ENCODE measurements at regions not wholly inside any gene's neighbourhood (a gene's known extent, or its start where the extent isn't known, plus 50 kb on each side); places are given as distances from the start of the nearest gene placed in this dataset.

DNA sequence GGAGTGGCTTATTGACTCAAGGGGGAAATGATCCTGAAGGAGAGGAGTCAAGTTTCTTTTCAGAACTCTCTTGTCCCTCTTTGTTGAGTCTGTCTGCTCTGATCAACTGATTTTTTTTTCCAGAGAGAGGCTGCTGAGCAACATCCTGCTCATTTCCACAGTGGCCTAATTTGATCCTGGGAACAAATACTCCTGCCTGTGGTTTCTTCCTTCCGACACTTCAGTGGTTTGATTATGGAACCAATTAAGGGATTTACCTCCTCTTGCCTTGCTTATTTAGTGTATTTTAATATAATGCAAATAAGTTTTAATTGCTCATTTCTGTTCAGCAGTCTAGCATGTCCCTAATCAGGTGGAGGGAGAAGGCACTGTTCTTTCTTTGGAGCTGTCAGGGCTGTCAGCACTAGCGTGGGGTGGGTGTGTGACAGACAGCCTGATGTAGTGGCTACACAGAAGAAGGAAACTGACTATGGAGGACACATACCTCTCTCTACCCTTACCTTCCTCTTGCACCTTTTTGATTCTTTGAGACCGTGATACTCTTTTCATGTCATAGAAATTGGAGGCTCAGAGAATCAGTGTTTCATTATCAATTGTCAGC lies 344.9 kb upstream of the STXBP6 start:
- TF ChIP-seq, protein P1, sequence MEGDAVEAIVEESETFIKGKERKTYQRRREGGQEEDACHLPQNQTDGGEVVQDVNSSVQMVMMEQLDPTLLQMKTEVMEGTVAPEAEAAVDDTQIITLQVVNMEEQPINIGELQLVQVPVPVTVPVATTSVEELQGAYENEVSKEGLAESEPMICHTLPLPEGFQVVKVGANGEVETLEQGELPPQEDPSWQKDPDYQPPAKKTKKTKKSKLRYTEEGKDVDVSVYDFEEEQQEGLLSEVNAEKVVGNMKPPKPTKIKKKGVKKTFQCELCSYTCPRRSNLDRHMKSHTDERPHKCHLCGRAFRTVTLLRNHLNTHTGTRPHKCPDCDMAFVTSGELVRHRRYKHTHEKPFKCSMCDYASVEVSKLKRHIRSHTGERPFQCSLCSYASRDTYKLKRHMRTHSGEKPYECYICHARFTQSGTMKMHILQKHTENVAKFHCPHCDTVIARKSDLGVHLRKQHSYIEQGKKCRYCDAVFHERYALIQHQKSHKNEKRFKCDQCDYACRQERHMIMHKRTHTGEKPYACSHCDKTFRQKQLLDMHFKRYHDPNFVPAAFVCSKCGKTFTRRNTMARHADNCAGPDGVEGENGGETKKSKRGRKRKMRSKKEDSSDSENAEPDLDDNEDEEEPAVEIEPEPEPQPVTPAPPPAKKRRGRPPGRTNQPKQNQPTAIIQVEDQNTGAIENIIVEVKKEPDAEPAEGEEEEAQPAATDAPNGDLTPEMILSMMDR (IDR thresholded peaks at IDR 0.05; ENCODE audit: borderline replicate concordance, extremely low read depth, insufficient read depth), result no peak
- Histone ChIP-seq H3K36me3 (ENCODE audit: control insufficient read depth in 2 of 3, insufficient read depth in 3 of 3, low read length in 3 of 3) (no peaks in the 10 kb centered on the region), H3K4me1 (ENCODE audit: control insufficient read depth in 2 of 3, insufficient read depth in 2 of 3, low read depth in 1 of 3, low read length in 3 of 3) (no peaks in the 10 kb centered on the region), H3K27ac (ENCODE audit: low read depth in 2 of 2, low read length in 2 of 2) (no peak overlapping the region), H3K9ac (ENCODE audit: low read length in 3 of 3) (no peak overlapping the region), H3K9me3 (ENCODE audit: control insufficient read depth in 2 of 3, insufficient read depth in 1 of 3, low read length in 3 of 3) (no peaks in the 10 kb centered on the region), H3K4me3 (ENCODE audit: low read length in 3 of 3) (no peak overlapping the region), H3K27me3 (ENCODE audit: control insufficient read depth, insufficient read depth, low read length) (no peaks in the 10 kb centered on the region)
- intact Hi-C loops (cut with DNase I), result no loop called here
- DNase-seq (peak in 1 of 5 donors; percentile 4), FAIRE-seq (no peak)

- DNase-seq (no peak), FAIRE-seq (no peak)
- Histone ChIP-seq H3K9ac (ENCODE audit: low read length in 3 of 3) (no peak overlapping the region), H3K4me1 (ENCODE audit: control insufficient read depth in 2 of 3, insufficient read depth in 2 of 3, low read depth in 1 of 3, low read length in 3 of 3) (no peaks in the 10 kb centered on the region), H3K9me3 (ENCODE audit: control insufficient read depth in 2 of 3, insufficient read depth in 1 of 3, low read length in 3 of 3) (no peaks in the 10 kb centered on the region), H3K27ac (ENCODE audit: low read depth in 2 of 2, low read length in 2 of 2) (no peak overlapping the region), H3K27me3 (ENCODE audit: control insufficient read depth, insufficient read depth, low read length) (no peaks in the 10 kb centered on the region), H3K4me3 (ENCODE audit: low read length in 3 of 3) (no peak overlapping the region), H3K36me3 (ENCODE audit: control insufficient read depth in 2 of 3, insufficient read depth in 3 of 3, low read length in 3 of 3) (no peaks in the 10 kb centered on the region)
- intact Hi-C loops (cut with DNase I), result no loop called here
- TF ChIP-seq, protein P1 (IDR thresholded peaks at IDR 0.05; ENCODE audit: borderline replicate concordance, extremely low read depth, insufficient read depth), result no peak
Observed at GRCh38 chr14:25394356-25394755, 344.4 kb upstream of the STXBP6 start.

GRCh38 chr14:25389948-25390347 lies 340.0 kb upstream of the STXBP6 start:
- intact Hi-C loops (cut with DNase I), result no loop called here
- Histone ChIP-seq H3K27me3 (ENCODE audit: control insufficient read depth, insufficient read depth, low read length) (no peaks in the 10 kb centered on the region), H3K4me1 (ENCODE audit: control insufficient read depth in 2 of 3, insufficient read depth in 2 of 3, low read depth in 1 of 3, low read length in 3 of 3) (no peaks in the 10 kb centered on the region), H3K27ac (ENCODE audit: low read depth in 2 of 2, low read length in 2 of 2) (no peak overlapping the region), H3K36me3 (ENCODE audit: control insufficient read depth in 2 of 3, insufficient read depth in 3 of 3, low read length in 3 of 3) (no peaks in the 10 kb centered on the region), H3K9me3 (ENCODE audit: control insufficient read depth in 2 of 3, insufficient read depth in 1 of 3, low read length in 3 of 3) (no peaks in the 10 kb centered on the region), H3K4me3 (ENCODE audit: low read length in 3 of 3) (no peak overlapping the region), H3K9ac (ENCODE audit: low read length in 3 of 3) (no peak overlapping the region)
- DNase-seq, result no peak
- TF ChIP-seq, protein P1 (IDR thresholded peaks at IDR 0.05; ENCODE audit: borderline replicate concordance, extremely low read depth, insufficient read depth), result no peak
- FAIRE-seq, result no peak

DNA sequence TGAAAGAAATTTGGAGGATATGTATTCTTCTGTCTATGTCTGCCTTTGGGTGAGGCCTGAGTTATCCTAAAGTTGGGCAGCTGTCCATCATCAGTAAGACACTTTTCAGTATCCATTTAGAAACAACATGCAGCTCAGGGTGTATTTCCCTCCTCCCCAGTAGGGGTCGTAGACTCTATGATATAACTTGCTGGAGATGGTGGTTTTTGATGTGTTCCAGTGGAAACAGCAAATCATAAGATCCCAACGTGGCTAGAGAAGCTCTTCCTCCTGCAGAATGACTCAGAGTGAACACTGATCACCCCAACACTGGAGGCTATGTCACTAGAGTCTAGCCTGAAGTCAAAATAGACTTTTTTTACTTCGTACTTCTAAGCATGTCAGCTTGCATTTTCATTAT lies 331.6 kb upstream of the STXBP6 start:
- Histone ChIP-seq H3K4me3 (ENCODE audit: low read length in 3 of 3) (no peak overlapping the region), H3K4me1 (ENCODE audit: control insufficient read depth in 2 of 3, insufficient read depth in 2 of 3, low read depth in 1 of 3, low read length in 3 of 3) (no peaks in the 10 kb centered on the region), H3K27me3 (ENCODE audit: control insufficient read depth, insufficient read depth, low read length) (no peaks in the 10 kb centered on the region), H3K27ac (ENCODE audit: low read depth in 2 of 2, low read length in 2 of 2) (no peak overlapping the region), H3K36me3 (ENCODE audit: control insufficient read depth in 2 of 3, insufficient read depth in 3 of 3, low read length in 3 of 3) (no peaks in the 10 kb centered on the region), H3K9me3 (ENCODE audit: control insufficient read depth in 2 of 3, insufficient read depth in 1 of 3, low read length in 3 of 3) (no peaks in the 10 kb centered on the region), H3K9ac (ENCODE audit: low read length in 3 of 3) (no peak overlapping the region)
- intact Hi-C loops (cut with DNase I), result no loop called here
- TF ChIP-seq, protein P1 (IDR thresholded peaks at IDR 0.05; ENCODE audit: borderline replicate concordance, extremely low read depth, insufficient read depth), result no peak
- no peak for FAIRE-seq
- DNase-seq, result no peak
